T-helper 2 cell treated with Interferon-gamma antibody and Interleukin-4, amounts not matched to agents 5 μg/mL and 100 μg/mL, for 36 hours (primary cell): ENCODE measurements at regions not wholly inside any gene's neighbourhood (a gene's known extent, or its start where the extent isn't known, plus 50 kb on each side); places are given as distances from the start of the nearest gene placed in this dataset.

Experiments used
- DNase-seq: peaks from one replicate; pipeline ENCODE4 v3.0.0; 2021; ENCODE audit warnings: low spot score
- H3K27ac Mint-ChIP-seq: one replicate; pipeline ENCODE4 v1.8.0; 2021; ENCODE audit warnings: mild to moderate bottlenecking, mixed read lengths
- H3K27me3 Mint-ChIP-seq: one replicate; pipeline ENCODE4 v1.8.0; 2021; ENCODE audit warnings: low read depth, mixed read lengths
- H3K36me3 Mint-ChIP-seq: one replicate; pipeline ENCODE4 v1.8.0; 2021; ENCODE audit warnings: low read depth, mixed read lengths
- H3K4me1 Mint-ChIP-seq: one replicate; pipeline ENCODE4 v1.8.0; 2021; ENCODE audit warnings: low read depth, mixed read lengths
- H3K4me3 Mint-ChIP-seq: one replicate; pipeline ENCODE4 v1.8.0; 2022; ENCODE audit warnings: mild to moderate bottlenecking, moderate library complexity, mixed read lengths
- H3K9me3 Mint-ChIP-seq: one replicate; pipeline ENCODE4 v1.8.0; 2021; ENCODE audit warnings: mixed read lengths

DNA sequence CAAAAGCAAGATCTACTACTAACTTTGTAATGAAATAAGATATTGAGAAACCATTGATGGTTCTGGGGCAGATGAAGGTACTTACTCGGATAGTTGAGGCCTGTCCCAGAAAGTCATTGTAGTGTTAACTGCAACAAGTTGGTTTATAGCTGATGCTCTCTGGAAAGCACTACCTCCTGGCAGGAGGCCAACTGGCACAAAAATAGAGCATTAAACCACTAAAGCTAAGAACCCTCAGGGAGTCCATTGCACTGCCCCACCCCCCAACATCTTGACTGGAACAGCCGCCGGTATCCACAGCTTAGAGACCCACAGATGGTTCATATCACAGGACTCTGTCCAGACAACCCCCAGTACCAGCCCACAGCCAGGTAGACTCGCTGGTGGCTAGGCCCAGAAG is 552.5 kb upstream of the CRIM1 start:
- Mint-ChIP-seq H3K36me3 (no peaks in the 10 kb centered on the region), H3K4me3 (no peak overlapping the region), H3K27ac (no peak overlapping the region), H3K4me1 (no peaks in the 10 kb centered on the region), H3K9me3 (no peaks in the 10 kb centered on the region), H3K27me3 (no peaks in the 10 kb centered on the region)
- DNase-seq = no peak

DNA sequence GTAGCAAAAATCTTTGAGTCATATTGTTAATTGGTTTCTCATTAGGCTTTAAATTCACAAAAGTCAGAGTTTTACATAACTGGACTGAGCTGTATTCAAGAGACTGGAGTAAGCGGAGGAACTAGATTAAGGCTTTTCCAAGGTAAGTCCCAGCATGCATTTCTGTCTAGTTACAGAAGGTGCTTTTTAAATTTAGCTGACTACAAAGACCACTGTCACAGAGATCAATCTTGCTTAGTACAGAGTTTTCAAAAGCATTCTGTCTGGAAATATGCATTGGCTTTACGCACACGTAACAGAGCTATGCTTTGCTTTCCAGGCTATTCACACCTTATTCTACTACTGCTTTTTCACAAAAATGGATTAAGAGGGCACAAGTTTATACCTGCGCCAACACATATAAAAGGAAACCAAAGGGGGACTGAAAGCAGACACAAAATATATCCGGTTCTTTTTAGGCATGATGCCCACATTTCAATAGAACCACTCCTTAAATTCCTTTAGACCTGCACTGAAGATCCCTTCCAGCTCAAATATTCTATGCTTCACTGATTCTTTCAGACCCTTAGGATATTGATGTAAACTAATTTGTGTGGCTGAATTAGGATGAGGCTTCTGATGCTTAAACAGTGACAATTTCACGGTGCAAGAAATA is 560.7 kb upstream of the CRIM1 start:
- no peak for DNase-seq
- Mint-ChIP-seq H3K36me3 (no peaks in the 10 kb centered on the region), H3K27me3 (no peaks in the 10 kb centered on the region), H3K27ac (no peak overlapping the region), H3K4me1 (no peaks in the 10 kb centered on the region), H3K9me3 (no peaks in the 10 kb centered on the region), H3K4me3 (no peak overlapping the region)

DNA sequence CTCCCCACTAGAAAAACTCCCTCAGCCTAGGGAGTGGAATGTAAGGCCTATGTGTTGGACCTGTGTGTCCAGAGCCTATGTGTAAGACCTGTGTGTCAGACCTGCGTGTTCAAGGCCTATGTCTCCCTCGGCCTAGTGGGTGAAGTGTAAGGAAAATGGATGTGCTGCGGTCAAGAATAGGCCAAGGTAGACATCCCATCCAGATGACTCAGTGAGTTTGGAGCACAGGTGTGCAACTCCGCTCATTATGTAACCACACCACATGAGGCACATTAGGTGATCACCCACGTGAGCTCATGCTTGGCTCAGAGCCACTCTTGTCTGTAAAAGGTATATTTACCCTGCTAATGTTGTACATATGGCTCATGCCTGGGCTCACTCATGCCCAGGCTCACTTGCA is 565.3 kb upstream of the CRIM1 start:
- no peak for DNase-seq
- Mint-ChIP-seq H3K4me3 (no peak overlapping the region), H3K36me3 (no peaks in the 10 kb centered on the region), H3K9me3 (peaks cover 12% of the 10 kb centered on the region), H3K27ac (no peak overlapping the region), H3K27me3 (no peaks in the 10 kb centered on the region), H3K4me1 (no peaks in the 10 kb centered on the region)

DNA sequence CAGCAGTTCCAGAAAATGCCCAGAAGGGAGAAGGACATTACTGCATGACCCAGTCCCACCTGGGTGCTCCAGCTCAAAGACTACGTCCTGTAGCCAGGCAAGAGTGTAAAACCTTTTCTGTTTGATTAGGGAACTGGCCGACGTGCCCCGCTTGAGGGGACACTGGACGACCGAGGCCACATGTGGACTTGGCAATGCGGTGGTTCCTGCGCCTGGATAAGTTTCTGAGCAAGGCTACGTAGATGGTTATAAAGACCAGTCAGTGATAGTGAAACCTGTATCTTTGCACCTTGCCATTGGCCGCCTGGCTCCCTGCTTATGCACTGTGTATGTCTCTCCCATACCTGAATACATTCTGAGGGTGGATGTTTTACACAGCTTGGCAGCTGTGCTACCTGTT is 567.0 kb upstream of the CRIM1 start:
- Mint-ChIP-seq H3K4me3 (no peak overlapping the region), H3K36me3 (no peaks in the 10 kb centered on the region), H3K27me3 (no peaks in the 10 kb centered on the region), H3K27ac (no peak overlapping the region), H3K4me1 (no peaks in the 10 kb centered on the region), H3K9me3 (peaks cover 12% of the 10 kb centered on the region)
- no peak for DNase-seq

DNA sequence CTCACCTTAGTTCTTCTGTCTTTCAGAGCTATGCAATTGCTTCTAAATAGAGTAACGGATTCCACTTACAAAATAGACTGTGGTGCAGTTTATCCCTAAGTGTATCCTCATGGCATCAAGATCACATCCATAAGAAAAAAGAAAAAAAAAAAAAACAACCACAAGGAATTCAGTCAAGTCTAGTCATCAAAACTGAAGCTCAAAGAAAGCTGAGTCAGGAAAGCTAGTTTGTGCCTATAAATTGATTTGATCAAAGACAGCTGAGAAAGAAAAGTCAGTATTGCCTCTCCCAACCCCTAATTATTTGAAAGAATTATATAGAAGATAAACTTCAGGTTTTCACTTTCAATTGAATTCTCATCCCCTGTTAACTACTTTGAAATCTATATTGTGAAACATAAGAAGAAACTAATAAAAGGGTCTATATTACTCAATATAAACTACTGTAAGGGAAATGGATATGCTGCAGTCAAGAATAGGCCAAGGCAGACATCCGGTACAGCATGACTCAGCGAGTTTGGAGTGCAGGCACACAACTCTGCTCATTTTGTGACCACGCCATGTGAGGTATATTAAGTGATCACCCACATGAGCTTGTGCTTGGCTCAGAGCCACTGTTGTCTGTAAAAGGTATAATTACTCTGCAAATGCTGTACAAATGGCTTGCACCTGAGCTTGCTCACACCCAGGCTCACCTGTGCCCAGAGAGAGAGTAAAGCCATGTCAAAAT is 568.1 kb upstream of the CRIM1 start:
- Mint-ChIP-seq H3K4me3 (no peak overlapping the region), H3K9me3 (peaks cover 12% of the 10 kb centered on the region), H3K4me1 (no peaks in the 10 kb centered on the region), H3K36me3 (no peaks in the 10 kb centered on the region), H3K27ac (no peak overlapping the region), H3K27me3 (no peaks in the 10 kb centered on the region)
- DNase-seq = no peak

DNA sequence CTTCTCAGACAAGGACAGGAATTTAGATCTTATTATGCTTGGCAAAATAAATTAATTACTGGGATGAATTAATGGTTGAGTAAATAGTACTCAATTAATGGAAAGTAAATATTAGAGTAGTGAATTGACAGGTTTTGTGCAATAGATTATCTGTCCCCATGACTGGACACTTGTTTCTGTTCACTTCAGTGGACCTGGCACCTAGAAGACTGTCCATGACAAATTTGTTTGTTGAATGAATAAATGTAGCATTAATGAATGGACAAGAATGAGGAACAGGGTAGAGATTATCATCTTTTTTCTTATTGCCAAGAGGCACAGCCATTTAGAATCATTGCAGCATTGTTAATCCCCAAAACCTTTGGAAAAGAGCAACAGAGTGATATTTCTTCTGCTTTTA is 570.0 kb upstream of the CRIM1 start:
- H3K36me3 Mint-ChIP-seq = no peaks in the 10 kb centered on the region
- DNase-seq = no peak
- peaks cover 12% of the 10 kb centered on the region for H3K9me3 Mint-ChIP-seq
- H3K27ac Mint-ChIP-seq = no peak overlapping the region
- H3K27me3 Mint-ChIP-seq = no peaks in the 10 kb centered on the region
- no peak overlapping the region for H3K4me3 Mint-ChIP-seq
- no peaks in the 10 kb centered on the region for H3K4me1 Mint-ChIP-seq

DNA sequence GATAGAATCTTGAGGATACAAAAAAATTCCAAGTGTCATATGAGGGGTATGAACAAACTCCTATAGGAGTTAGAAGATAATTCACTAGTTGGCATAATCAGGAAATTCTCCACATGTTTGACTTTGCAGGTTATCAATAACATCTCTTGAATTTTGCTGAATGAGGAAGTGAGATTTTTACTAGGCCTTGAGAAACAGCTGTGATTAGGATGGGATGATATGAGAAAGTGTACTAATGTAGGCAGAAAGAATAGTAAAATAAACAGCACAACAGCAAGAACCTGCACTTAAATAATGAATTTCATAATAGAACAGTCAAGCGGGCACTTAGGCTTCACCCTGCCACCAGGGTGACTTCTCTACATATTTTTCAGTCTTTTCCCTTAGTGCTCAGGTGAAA is 570.8 kb upstream of the CRIM1 start:
- H3K27ac Mint-ChIP-seq = no peak overlapping the region
- H3K4me3 Mint-ChIP-seq = no peak overlapping the region
- no peaks in the 10 kb centered on the region for H3K27me3 Mint-ChIP-seq
- H3K36me3 Mint-ChIP-seq = no peaks in the 10 kb centered on the region
- no peaks in the 10 kb centered on the region for H3K4me1 Mint-ChIP-seq
- peaks cover 12% of the 10 kb centered on the region for H3K9me3 Mint-ChIP-seq
- DNase-seq = no peak

DNA sequence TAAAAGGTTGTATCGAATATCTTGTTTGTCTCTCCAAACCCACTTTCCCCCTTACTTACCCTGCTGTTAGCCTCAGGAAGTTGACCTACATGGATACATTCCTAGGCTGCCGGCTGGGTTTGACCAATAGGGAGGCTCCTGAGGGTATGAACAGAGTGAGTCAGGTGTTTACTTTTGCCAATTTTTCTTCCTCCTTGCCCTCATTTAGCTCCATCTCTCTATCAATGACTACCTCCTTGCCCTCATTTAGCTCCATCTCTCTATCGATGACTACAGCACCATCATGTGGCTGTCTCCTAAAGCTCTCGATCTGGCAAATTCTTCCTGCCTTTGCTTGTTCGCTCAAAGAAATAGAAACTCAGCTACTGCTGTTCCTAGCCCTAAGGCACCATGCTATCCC is 571.9 kb upstream of the CRIM1 start:
- no peak overlapping the region for H3K27ac Mint-ChIP-seq

DNA sequence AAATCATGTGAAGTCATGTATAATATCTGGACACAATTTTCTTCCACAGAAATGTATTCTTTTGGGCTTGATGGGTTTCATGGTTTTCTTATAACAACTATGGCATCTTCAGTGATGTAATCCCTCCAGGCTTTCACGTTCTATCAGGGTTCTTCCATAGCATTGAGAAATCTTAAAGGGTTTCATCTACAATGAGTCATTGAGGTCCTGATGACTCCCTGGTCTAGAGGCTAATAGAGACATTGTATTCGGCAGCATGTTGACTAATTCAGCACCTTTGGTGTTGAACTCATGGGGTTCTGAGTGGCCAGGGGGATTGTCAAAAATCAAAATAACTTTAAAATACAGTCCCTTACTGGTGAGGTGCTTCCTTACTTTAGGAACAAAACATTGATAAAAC is 614.0 kb upstream of the CRIM1 start:
- Mint-ChIP-seq H3K4me1 (no peaks in the 10 kb centered on the region), H3K27ac (no peak overlapping the region)

More for the DNA sequence above, 571.9 kb upstream of the CRIM1 start:
- Mint-ChIP-seq H3K27me3 (no peaks in the 10 kb centered on the region), H3K4me1 (no peaks in the 10 kb centered on the region), H3K9me3 (peaks cover 12% of the 10 kb centered on the region), H3K4me3 (no peak overlapping the region), H3K36me3 (no peaks in the 10 kb centered on the region)
- DNase-seq = no peak

DNA sequence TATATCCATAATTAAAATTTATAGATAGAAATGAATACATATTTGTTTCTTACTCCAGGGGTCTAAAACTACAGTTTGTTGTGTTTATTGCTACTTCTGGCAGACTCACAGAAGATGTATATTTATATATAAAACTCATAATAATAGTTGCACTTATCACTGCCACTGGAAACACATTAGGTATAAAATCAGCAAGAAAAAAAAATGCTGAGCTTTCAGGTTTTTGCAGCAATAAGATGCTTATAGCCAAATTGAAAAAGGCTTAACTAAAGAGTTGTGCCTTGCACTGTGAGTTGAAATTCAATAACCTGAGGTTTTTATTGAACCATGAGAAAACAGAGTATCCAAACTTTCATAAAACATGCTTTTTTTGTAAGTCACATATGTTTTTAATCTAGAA is 623.9 kb upstream of the CRIM1 start:
- Mint-ChIP-seq H3K27me3 (no peaks in the 10 kb centered on the region), H3K27ac (no peak overlapping the region), H3K9me3 (no peaks in the 10 kb centered on the region), H3K4me3 (no peak overlapping the region), H3K4me1 (no peaks in the 10 kb centered on the region), H3K36me3 (no peaks in the 10 kb centered on the region)
- DNase-seq = no peak

More for the DNA sequence above, 614.0 kb upstream of the CRIM1 start:
- Mint-ChIP-seq H3K36me3 (no peaks in the 10 kb centered on the region), H3K27me3 (no peaks in the 10 kb centered on the region), H3K4me3 (no peak overlapping the region), H3K9me3 (no peaks in the 10 kb centered on the region)
- DNase-seq = no peak

DNA sequence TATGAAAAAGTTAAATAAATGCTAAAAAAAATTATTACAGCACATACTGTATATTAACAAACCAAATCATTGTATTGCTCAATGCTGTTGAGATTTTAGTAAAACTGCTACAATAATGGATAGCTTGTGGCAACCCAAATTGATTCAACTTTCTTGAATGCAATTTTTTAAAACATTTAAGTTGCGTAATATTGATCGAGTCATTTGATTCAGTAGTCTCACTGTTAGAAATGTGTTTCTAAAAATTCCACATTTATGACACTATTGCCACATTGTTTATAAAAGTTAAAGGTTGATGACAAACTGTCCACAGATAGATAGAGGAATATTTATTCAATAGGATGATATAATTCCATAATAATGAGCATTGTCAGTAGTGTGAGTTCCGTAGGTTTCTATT is 640.7 kb upstream of the CRIM1 start:
- Mint-ChIP-seq H3K4me1 (no peaks in the 10 kb centered on the region), H3K36me3 (no peaks in the 10 kb centered on the region), H3K27ac (no peak overlapping the region), H3K9me3 (no peaks in the 10 kb centered on the region), H3K27me3 (no peaks in the 10 kb centered on the region), H3K4me3 (no peak overlapping the region)
- no peak for DNase-seq

DNA sequence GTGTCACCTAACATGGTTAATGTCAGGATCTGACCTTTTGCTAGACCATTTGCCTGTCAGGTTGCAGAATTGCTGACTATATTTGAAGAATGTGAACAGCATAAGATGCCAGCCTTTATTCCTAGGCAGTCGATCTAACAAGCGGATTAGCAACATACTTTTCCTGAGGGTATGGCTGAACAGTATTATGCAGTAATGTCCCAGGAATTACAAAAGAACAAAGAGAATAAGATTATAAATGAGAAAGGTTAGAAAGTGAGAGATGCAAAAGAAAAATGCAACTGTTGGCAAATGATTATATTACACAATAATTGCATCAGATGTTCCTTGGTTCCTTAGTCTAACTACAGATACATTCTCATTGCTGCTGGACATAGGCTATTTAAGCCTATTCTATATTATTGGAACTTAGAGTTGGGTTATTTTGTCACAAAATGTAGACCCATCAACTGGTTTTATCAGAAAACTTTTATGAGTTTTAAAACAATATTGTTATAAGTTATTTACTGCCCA is 647.1 kb upstream of the CRIM1 start:
- no peaks in the 10 kb centered on the region for H3K27me3 Mint-ChIP-seq
- no peak overlapping the region for H3K4me3 Mint-ChIP-seq
- DNase-seq = no peak
- H3K9me3 Mint-ChIP-seq = no peaks in the 10 kb centered on the region
- H3K36me3 Mint-ChIP-seq = no peaks in the 10 kb centered on the region
- H3K4me1 Mint-ChIP-seq = no peaks in the 10 kb centered on the region
- no peak overlapping the region for H3K27ac Mint-ChIP-seq

DNA sequence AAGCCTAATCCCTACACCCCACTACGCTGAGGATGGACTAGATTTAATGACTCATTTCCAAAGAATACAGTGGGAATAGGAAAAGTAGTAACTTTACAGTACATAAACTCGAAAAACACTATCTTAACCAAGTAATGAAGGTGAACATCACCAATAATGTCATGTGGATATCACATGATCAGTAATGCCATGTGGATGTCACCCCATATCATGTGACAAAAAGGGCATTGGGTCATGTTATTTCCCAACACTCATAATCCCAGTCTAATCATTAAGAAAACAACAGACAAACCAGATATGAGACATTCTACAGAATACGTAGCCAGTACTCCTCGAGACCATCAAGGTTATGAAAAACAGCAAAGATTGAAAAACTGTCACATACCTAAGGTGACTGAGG is 667.3 kb upstream of the CRIM1 start:
- H3K9me3 Mint-ChIP-seq = no peaks in the 10 kb centered on the region
- no peaks in the 10 kb centered on the region for H3K4me1 Mint-ChIP-seq
- H3K36me3 Mint-ChIP-seq = no peaks in the 10 kb centered on the region

DNA sequence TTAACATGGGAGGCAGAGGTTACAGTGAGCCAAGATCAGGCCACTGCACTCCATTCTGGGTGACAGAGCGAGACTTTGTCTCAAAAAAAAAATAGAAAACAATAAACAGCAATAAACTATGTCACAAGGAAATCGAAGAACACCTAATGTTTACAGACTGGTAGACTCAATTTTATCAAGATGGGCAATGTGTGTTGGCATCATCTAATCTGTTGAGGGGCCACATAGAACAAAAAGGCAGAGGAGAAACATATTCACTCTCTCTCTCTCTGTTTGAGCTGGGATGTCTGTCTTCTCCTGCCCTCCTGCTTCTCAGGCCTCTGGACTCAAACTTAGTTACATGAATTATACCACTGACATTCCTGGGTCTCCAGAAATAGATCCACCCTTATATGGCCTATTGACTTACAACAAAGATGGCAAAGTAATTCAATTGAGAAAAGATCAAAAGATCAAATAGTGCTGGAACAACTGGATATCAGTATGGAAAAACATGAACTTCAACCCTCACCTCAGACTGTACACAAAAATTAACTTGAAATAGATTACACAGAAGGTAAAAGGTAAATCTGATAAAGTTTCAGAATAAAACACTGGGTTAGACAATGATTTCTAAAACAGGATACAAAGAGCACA is 703.8 kb upstream of the CRIM1 start:
- no peaks in the 10 kb centered on the region for H3K27me3 Mint-ChIP-seq
- H3K4me1 Mint-ChIP-seq = no peaks in the 10 kb centered on the region
- DNase-seq = no peak
- no peaks in the 10 kb centered on the region for H3K9me3 Mint-ChIP-seq
- no peak overlapping the region for H3K4me3 Mint-ChIP-seq
- H3K27ac Mint-ChIP-seq = no peak overlapping the region
- no peaks in the 10 kb centered on the region for H3K36me3 Mint-ChIP-seq

More for the DNA sequence above, 667.3 kb upstream of the CRIM1 start:
- Mint-ChIP-seq H3K27me3 (no peaks in the 10 kb centered on the region), H3K27ac (no peak overlapping the region), H3K4me3 (no peak overlapping the region)
- DNase-seq = no peak
